UCSD-AML1 (cell line): ENCODE measurements at regions not wholly inside any gene's neighbourhood (a gene's known extent, or its start where the extent isn't known, plus 50 kb on each side); places are given as distances from the start of the nearest gene placed in this dataset.

Experiments used
- DNase-seq: peaks from one replicate; lab custom pipeline; 2025; ENCODE audit not compliant: unreplicated experiment; lab: John Stamatoyannopoulos, UW

DNA sequence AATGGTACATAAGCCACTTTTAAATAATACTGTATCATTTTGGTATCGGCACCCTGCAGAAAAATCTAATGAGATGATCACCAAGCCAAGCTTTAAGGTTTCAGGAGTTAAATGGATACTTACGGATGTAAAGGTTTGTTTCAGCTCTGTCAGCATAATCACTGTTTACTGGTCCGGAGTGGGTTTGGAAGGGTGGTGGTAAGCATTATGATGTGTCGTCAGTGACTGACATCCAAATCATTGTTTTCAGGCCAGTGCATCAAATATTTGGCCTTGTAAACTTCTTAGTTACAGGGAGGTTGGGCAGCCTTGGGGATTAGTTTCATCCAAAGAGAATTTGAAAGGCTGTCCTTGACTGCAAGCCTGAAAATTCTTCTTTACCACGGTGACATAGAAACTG is 50.0 kb upstream of the ATL2 start:
- no peak for DNase-seq
